Esophagus squamous epithelium (tissue), 5 donors: ENCODE measurements at regions not wholly inside any gene's neighbourhood (a gene's known extent, or its start where the extent isn't known, plus 50 kb on each side); places are given as distances from the start of the nearest gene placed in this dataset.

Experiments used
- DNase-seq: peaks from one replicate; lab custom pipeline; 2025; lab: John Stamatoyannopoulos, UW
- H3K27ac ChIP-seq, 4 donors: fragments of 200-600 bp; sonication (generic); one replicate each; pipeline ENCODE4 v1.5.1; 2016 to 2019; ENCODE audit warnings: mild to moderate bottlenecking in 1 of 4
- H3K27me3 ChIP-seq, 4 donors: fragments of 200-600 bp; sonication (generic); 1 replicate in 3 of 4; 2 replicates in 1 of 4; pipeline versions ENCODE4 v1.5.1 to v1.6.0; 2017 to 2021; ENCODE audit warnings: antibody characterized with exemption in 1 of 4
- H3K36me3 ChIP-seq, 3 donors: fragments of 200-600 bp; sonication (generic); one replicate each; pipeline ENCODE4 v1.5.1; 2016 to 2019
- H3K4me1 ChIP-seq, 3 donors: fragments of 200-600 bp; sonication (generic); one replicate each; pipeline ENCODE4 v1.5.1; 2017 to 2019
- H3K4me3 ChIP-seq, 4 donors: fragments of 200-600 bp; sonication (generic); 1 replicate in 3 of 4; 2 replicates in 1 of 4; pipeline ENCODE4 v1.5.1; 2016 to 2019; ENCODE audit warnings: mild to moderate bottlenecking in 2 of 4, moderate library complexity in 1 of 4
- H3K9me3 ChIP-seq, 3 donors: fragments of 200-600 bp; sonication (generic); one replicate each; pipeline ENCODE4 v1.5.1; 2016 to 2019
- POLR2A ChIP-seq, 4 donors: fragments of 450-650 bp; IDR thresholded peaks; one replicate each; pipeline ENCODE4 v1.6.1; 2017; ENCODE audit warnings: antibody characterized with exemption in 4 of 4, mild to moderate bottlenecking in 4 of 4, moderate library complexity in 3 of 4
- WGBS, 2 donors: methylation state at CpG; one replicate each; pipeline ENCODE4 v1.1.5; 2018; 5-methylcytosine and 5-hydroxymethylcytosine counted together
- intact Hi-C: fragments of 100-400 bp; cut with DNase I; formaldehyde crosslinking; loops from one replicate; pipeline ENCODE4 v1.15.0; 2022
- TF ChIP-seq, protein P1 (sequence below), 6 experiments: fragments of 450-650 bp in 4 of 6; fragments of 200-600 bp in 2 of 6; sonication (generic) in 2 of 6; IDR thresholded peaks; one replicate each; pipeline ENCODE4 v1.5.1; 2016 to 2019; ENCODE audit warnings: antibody characterized with exemption in 6 of 6, mild to moderate bottlenecking in 4 of 6, moderate library complexity in 4 of 6
- donor health status: DM: yes; HTN: yes; CAD: no.

GRCh38 chr7:97541188-97541587 is 190.7 kb upstream of the TAC1 start:
- H3K9me3 ChIP-seq: no peaks in the 10 kb centered on the region
- no peak for DNase-seq
- H3K36me3 ChIP-seq: no peaks in the 10 kb centered on the region
- H3K4me3 ChIP-seq: no peak overlapping the region
- no peaks in the 10 kb centered on the region for H3K4me1 ChIP-seq
- H3K27me3 ChIP-seq: no peaks in the 10 kb centered on the region
- WGBS, 2 donors: 88% methylated on average over 4 of the region's 14 CpGs; no CpG with 5 or more reads in 1 of the 2 donors
- TF ChIP-seq, protein P1, sequence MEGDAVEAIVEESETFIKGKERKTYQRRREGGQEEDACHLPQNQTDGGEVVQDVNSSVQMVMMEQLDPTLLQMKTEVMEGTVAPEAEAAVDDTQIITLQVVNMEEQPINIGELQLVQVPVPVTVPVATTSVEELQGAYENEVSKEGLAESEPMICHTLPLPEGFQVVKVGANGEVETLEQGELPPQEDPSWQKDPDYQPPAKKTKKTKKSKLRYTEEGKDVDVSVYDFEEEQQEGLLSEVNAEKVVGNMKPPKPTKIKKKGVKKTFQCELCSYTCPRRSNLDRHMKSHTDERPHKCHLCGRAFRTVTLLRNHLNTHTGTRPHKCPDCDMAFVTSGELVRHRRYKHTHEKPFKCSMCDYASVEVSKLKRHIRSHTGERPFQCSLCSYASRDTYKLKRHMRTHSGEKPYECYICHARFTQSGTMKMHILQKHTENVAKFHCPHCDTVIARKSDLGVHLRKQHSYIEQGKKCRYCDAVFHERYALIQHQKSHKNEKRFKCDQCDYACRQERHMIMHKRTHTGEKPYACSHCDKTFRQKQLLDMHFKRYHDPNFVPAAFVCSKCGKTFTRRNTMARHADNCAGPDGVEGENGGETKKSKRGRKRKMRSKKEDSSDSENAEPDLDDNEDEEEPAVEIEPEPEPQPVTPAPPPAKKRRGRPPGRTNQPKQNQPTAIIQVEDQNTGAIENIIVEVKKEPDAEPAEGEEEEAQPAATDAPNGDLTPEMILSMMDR (IDR thresholded peaks at IDR 0.05): no peak
- no peak for TF ChIP-seq POLR2A (IDR thresholded peaks at IDR 0.05)
- intact Hi-C loops: no loop called here
- no peak overlapping the region for H3K27ac ChIP-seq

DNA sequence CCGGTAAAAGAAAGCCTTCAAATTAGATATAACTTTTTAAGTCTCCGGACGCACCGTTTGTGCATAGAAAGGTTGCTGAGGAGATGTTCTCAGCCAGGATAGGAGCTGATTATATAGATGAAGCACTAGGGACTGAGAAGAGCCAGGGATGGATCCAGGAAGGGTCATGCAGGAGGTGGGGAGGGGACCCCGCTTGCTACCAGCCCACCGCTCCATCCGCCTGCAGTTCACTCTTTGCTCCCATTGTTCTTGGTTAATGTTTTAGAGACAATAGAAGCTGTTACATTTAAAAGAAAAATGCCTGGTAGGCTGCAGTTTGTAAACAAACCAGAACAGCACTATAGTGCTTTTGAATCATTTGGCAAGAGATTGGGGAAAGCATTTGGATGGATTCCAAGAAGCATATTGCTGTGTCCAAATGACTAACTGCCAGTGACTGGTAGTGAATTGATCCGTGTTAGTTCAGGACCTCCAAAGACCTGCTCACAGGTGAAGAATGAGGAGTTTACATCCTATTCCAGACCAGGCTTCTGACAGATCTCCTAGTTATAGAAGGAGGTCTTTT is 175.9 kb upstream of the TAC1 start:
- H3K27ac ChIP-seq: no peak overlapping the region
- no peaks in the 10 kb centered on the region for H3K4me1 ChIP-seq
- H3K36me3 ChIP-seq: no peaks in the 10 kb centered on the region
- no peak overlapping the region for H3K4me3 ChIP-seq
- 69 to 75% methylated on average over 8 of the region's 8 CpGs for WGBS, 2 donors
- no peaks in the 10 kb centered on the region for H3K27me3 ChIP-seq
- no peak for DNase-seq
- intact Hi-C loops: no loop called here
- TF ChIP-seq, protein P1 (IDR thresholded peaks at IDR 0.05): no peak
- TF ChIP-seq POLR2A (IDR thresholded peaks at IDR 0.05): no peak
- peaks cover 0 to 5% (median 0%) of the 10 kb centered on the region in 3 donors for H3K9me3 ChIP-seq

DNA sequence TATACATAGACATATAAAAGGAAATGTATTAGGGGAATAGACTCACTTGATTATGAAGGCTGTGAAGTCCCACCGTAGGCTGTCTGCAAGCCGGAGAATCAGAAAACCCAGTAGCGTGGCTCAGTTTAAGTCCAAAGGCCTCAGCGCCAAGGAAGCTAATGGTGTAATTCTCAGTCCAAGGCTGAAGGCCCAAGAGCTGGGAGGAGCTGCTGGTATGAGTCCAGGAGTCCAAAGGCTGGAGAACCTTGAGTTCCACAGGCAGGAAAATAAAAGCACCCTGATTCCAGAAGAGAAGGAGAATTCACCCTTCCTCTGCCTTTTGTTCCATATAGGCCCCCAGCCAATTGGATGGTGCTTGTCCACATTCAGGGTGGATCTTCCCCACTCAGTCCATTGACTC is 166.2 kb upstream of the TAC1 start:
- Histone ChIP-seq H3K4me3 (no peak overlapping the region), H3K27me3 (no peaks in the 10 kb centered on the region), H3K36me3 (no peaks in the 10 kb centered on the region), H3K4me1 (no peaks in the 10 kb centered on the region), H3K9me3 (peaks cover 0 to 11% (median 0%) of the 10 kb centered on the region in 3 donors), H3K27ac (no peak overlapping the region)
- intact Hi-C loops: no loop called here
- 82 to 92% methylated on average over 4 of the region's 4 CpGs for WGBS, 2 donors
- TF ChIP-seq, protein P1 (IDR thresholded peaks at IDR 0.05): no peak
- TF ChIP-seq POLR2A (IDR thresholded peaks at IDR 0.05): no peak
- no peak for DNase-seq

GRCh38 chr7:97573065-97573464 is 158.8 kb upstream of the TAC1 start:
- intact Hi-C loops: no loop called here
- TF ChIP-seq, protein P1 (IDR thresholded peaks at IDR 0.05): no peak
- no peak for TF ChIP-seq POLR2A (IDR thresholded peaks at IDR 0.05)
- DNase-seq: no peak
- no peak overlapping the region for H3K27ac ChIP-seq
- no peaks in the 10 kb centered on the region for H3K4me1 ChIP-seq
- no peaks in the 10 kb centered on the region for H3K36me3 ChIP-seq
- WGBS, 2 donors: 56 to 88% methylated on average over 2 of the region's 2 CpGs
- no peak overlapping the region for H3K4me3 ChIP-seq
- no peaks in the 10 kb centered on the region for H3K27me3 ChIP-seq
- no peaks in the 10 kb centered on the region for H3K9me3 ChIP-seq

DNA sequence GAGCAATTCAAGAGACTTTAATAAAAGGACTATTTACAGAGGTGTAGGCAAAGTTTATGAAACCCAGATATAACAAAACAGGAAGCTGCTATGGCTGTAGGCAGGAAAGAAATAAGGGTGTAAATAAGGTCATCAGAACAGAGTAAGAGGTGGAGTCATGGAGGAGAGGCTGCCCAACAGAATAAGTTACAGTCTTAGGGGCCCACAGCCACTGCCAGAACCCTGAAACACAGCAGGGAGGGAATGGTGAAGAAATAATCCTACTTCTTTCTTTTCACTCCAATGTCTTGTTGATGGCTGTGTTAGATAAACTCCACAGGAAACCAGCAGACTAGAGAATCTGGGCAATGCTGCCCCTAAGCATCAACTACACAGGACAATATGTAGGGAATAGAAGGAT is 155.8 kb upstream of the TAC1 start:
- intact Hi-C loops: no loop called here
- H3K27me3 ChIP-seq: no peaks in the 10 kb centered on the region
- TF ChIP-seq, protein P1 (IDR thresholded peaks at IDR 0.05): no peak
- no peak for TF ChIP-seq POLR2A (IDR thresholded peaks at IDR 0.05)
- no peaks in the 10 kb centered on the region for H3K36me3 ChIP-seq
- H3K27ac ChIP-seq: no peak overlapping the region
- no peak overlapping the region for H3K4me3 ChIP-seq
- no peaks in the 10 kb centered on the region for H3K4me1 ChIP-seq
- no peaks in the 10 kb centered on the region for H3K9me3 ChIP-seq
- no peak for DNase-seq
